T-helper 17 cell (primary cell): ENCODE measurements at regions not wholly inside any gene's neighbourhood (a gene's known extent, or its start where the extent isn't known, plus 50 kb on each side); places are given as distances from the start of the nearest gene placed in this dataset.

ENCODE experiments used
- ATAC-seq: fragments of 150-1000 bp; cut with Tn5 transposase; 2 replicates; pipeline ENCODE4 v1.10.0; 2021; ENCODE audit warnings: mild to moderate bottlenecking, moderate library complexity
- DNase-seq, 3 donors: peaks; one replicate each; pipeline versions ENCODE4 v3.0.0 to v3.0.0-alpha.2; 2020 to 2021
- H3K9me3 ChIP-seq: one replicate; pipeline ENCODE4 v1.7.0; 2013; ENCODE audit warnings: low read length, mild to moderate bottlenecking; ENCODE audit not compliant: control insufficient read depth, poor library complexity, severe bottlenecking
- H3K27ac Mint-ChIP-seq: one replicate; pipeline ENCODE4 v1.8.0; 2022; ENCODE audit warnings: mild to moderate bottlenecking, moderate library complexity, mixed read lengths
- H3K27me3 Mint-ChIP-seq: one replicate; pipeline ENCODE4 v1.8.0; 2022; ENCODE audit warnings: mixed read lengths
- H3K36me3 Mint-ChIP-seq: one replicate; pipeline ENCODE4 v1.8.0; 2022; ENCODE audit warnings: low read depth, mixed read lengths
- H3K4me1 Mint-ChIP-seq: one replicate; pipeline ENCODE4 v1.8.0; 2022; ENCODE audit warnings: mild to moderate bottlenecking, mixed read lengths
- H3K4me3 Mint-ChIP-seq: one replicate; pipeline ENCODE4 v1.8.0; 2022; ENCODE audit warnings: mild to moderate bottlenecking, moderate library complexity, mixed read lengths

DNA sequence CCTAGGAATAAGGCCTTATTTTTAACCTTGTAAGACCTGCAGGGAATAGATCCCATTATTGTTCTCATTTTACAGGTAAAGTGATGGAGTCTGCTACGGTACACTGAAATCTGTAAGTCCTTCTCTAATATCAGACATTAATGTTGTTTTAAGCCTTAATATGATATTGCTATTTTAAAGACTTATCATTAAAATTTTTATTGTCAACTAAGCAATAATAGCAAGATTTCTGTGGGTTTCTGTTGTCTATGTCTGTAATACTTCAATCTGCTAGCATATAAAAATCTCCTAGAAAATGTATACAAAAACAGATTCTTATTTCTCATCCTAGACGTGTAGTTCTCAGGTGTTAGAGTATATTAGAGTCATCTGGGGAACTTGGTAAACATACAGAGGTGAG, 317.5 kb upstream of the TENM4 start:
- H3K9me3 ChIP-seq = peaks cover 2% of the 10 kb centered on the region
- H3K27me3 Mint-ChIP-seq = no peaks in the 10 kb centered on the region
- no peaks in the 10 kb centered on the region for H3K4me1 Mint-ChIP-seq
- H3K27ac Mint-ChIP-seq = no peak overlapping the region
- ATAC-seq = no peak
- no peaks in the 10 kb centered on the region for H3K36me3 Mint-ChIP-seq
- H3K4me3 Mint-ChIP-seq = no peak overlapping the region
- DNase-seq = no peak

DNA sequence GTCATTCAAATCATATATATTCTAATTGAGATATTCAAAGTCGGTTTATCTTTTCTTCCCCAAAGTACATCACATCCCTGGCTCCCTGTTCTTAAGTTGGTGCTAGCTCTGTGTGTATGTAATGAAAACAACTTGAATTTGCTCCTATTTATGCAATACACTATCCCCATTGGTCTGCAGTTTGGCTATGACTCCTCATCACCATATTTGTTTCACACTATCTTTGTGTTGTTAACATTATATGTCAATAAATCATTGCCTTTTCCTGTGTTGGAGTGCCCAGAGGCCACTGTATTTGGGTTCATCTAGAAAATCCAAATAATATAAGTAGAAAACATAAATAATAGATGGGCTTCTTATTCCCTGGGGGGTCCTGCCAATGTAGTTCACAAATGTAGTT, 306.6 kb upstream of the TENM4 start:
- Mint-ChIP-seq H3K36me3 (no peaks in the 10 kb centered on the region), H3K4me3 (no peak overlapping the region), H3K27ac (no peak overlapping the region), H3K4me1 (no peaks in the 10 kb centered on the region), H3K27me3 (no peaks in the 10 kb centered on the region)
- ATAC-seq (no peak), DNase-seq (no peak)
- no peaks in the 10 kb centered on the region for H3K9me3 ChIP-seq

DNA sequence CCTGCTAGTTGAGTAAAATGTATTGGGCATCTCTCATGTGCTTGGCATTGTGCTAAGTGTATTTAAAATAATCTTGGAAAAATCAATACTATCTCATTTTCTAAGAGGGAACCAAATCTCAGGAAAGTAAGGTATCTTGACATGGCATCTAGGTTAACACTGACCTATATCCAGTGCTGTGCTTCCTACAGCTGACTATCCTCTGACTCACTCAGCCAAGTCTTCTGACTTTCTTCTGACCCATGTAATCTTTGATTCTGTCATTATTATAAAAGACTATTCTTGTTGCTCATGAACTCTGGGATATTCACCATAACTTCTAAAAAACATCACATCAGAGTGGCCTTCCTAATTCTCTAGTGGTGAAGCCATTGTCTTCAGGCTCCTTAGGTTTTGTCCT, 304.1 kb upstream of the TENM4 start:
- Mint-ChIP-seq H3K27me3 (no peaks in the 10 kb centered on the region), H3K27ac (no peak overlapping the region), H3K4me1 (no peaks in the 10 kb centered on the region), H3K4me3 (no peak overlapping the region), H3K36me3 (no peaks in the 10 kb centered on the region)
- no peaks in the 10 kb centered on the region for H3K9me3 ChIP-seq
- ATAC-seq = no peak
- no peak for DNase-seq

DNA sequence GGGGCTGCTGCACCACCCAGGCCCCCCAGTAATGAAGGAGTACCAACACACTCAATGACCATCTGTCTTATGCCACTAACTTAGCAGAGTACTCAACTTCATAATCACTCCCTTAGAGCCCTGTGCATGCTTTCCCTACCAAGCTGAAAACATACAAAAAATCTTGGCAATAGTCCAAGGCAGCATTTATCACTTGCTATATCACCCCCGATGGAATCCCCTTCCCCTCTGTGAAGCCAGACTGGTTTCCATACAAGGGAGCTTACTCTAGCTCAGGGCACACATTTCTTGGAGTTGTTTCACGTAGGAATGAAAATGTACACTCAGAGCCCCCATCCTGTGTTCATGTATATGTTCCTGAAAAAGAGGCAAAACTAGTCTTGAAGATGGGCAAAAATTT, 301.3 kb upstream of the TENM4 start:
- Mint-ChIP-seq H3K27me3 (no peaks in the 10 kb centered on the region), H3K36me3 (no peaks in the 10 kb centered on the region), H3K4me1 (no peaks in the 10 kb centered on the region), H3K4me3 (no peak overlapping the region), H3K27ac (no peak overlapping the region)
- DNase-seq = no peak
- no peaks in the 10 kb centered on the region for H3K9me3 ChIP-seq
- ATAC-seq = no peak

DNA sequence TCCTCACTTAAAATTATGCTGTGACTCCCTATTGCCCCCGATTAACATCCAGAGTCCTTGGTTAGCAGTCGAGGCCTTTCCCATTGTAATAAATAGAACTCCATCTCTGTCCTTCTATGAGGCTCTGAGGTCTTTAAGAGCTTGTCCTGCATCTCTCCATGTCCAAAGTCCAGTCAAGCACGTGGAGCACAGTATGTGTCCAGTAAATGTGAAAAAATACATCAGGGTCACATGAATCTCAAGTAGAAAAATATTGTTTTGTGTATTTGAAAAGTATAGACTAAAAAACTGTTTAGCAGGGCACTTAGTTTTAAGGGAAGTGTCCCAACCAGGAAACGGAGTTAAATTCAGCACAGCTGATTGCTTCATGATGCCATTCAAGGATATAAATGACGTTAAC, 298.8 kb upstream of the TENM4 start:
- ATAC-seq (no peak), DNase-seq (no peak)
- Mint-ChIP-seq H3K36me3 (no peaks in the 10 kb centered on the region), H3K4me1 (no peaks in the 10 kb centered on the region), H3K4me3 (no peak overlapping the region), H3K27me3 (no peaks in the 10 kb centered on the region), H3K27ac (no peak overlapping the region)
- H3K9me3 ChIP-seq = no peaks in the 10 kb centered on the region

DNA sequence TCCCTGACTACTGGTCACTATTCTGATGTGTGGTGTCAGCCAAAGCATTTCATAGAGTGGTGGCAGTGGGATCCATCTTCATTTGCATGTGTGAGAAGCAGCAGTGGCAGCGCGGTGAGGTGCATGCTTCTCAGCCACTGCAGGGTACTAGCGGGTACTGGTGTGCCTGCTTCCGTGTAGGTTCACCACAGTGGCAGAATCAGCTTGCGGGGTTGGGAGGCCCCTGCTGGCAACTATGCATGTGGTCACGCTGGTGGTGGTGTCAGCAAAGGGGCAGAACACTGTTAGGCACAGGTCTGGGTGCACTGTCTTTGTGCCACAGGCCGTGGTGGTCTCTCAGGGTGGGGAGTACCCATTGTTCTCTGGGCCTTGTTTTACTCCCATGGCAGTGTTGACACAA, 286.4 kb upstream of the TENM4 start:
- DNase-seq = no peak
- ATAC-seq = no peak
- Mint-ChIP-seq H3K4me3 (no peak overlapping the region), H3K27ac (no peak overlapping the region), H3K36me3 (no peaks in the 10 kb centered on the region), H3K27me3 (no peaks in the 10 kb centered on the region), H3K4me1 (no peaks in the 10 kb centered on the region)
- no peaks in the 10 kb centered on the region for H3K9me3 ChIP-seq

DNA sequence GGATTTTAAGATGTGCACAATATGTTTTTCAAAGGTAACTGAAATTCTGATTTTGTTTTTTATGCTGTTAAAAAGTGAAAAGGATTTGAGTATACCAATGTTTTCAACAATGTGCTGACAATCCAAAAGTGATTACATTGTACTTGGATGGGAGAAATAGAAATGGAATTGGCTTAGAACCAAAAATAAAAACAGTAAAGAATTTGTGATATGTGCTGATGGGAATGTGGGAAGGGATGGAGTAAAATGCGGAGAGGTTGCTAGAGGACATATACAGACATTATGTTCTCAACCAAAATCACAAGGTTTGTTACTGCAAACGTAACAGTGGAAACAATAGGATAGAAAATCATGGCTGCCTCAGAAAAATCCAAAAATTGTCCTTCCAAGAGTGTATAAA, 279.3 kb upstream of the TENM4 start:
- no peak for ATAC-seq
- H3K4me3 Mint-ChIP-seq = no peak overlapping the region
- no peaks in the 10 kb centered on the region for H3K4me1 Mint-ChIP-seq
- no peaks in the 10 kb centered on the region for H3K27me3 Mint-ChIP-seq
- H3K36me3 Mint-ChIP-seq = no peaks in the 10 kb centered on the region
- DNase-seq = no peak
- H3K27ac Mint-ChIP-seq = no peak overlapping the region
- H3K9me3 ChIP-seq = no peaks in the 10 kb centered on the region

DNA sequence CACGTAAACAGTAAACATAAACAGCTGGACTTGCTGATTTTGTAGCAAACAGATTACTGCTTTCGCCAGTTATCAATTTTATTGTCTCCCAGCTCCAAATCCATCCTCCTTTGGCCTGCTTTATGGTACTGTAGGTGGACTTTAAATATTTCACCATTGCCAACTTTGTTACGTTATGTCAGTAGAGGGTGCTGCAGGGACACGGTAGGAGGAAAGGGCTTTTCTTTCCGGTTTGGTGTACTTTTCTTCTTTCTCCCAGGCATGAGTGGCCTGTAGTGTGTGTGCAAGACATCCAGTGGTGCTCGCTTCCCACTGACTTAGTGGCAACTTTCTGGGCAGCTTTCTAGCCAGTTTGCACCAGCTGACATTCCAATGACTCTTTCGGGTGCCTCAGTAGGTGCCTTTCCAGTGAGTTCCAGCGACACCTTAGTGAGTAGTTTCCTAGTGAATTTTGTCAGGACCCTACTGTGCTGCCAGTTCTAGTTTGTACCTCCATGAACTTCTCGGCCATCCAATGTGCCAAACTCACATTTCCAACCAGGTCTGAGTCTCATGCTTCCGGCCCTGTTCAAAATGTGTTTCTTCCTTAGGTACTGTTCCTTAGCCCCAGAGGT, 267.6 kb upstream of the TENM4 start:
- DNase-seq (no peak), ATAC-seq (no peak)
- H3K27me3 Mint-ChIP-seq = no peaks in the 10 kb centered on the region
- no peak overlapping the region for H3K4me3 Mint-ChIP-seq
- no peaks in the 10 kb centered on the region for H3K36me3 Mint-ChIP-seq
- no peaks in the 10 kb centered on the region for H3K9me3 ChIP-seq
- no peaks in the 10 kb centered on the region for H3K4me1 Mint-ChIP-seq
- no peak overlapping the region for H3K27ac Mint-ChIP-seq

DNA sequence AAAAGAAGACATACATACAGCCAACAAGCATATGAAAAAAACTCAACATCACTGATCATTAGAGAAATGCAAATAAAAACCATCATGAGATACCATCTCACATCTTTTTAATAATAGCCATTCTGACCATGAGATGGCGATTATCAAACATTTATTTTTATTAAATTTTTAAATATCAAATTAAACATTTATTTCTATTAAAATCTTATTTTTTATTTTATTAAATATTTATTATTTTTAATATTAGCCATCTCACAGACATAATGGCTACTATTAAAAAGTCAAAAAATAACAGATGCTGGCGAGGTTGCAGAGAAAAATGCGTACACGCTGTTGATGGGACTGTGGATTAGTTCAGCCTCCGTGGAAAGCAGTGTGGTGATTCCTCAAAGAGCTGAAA, 264.8 kb upstream of the TENM4 start:
- ATAC-seq (no peak), DNase-seq (no peak)
- H3K27me3 Mint-ChIP-seq = no peaks in the 10 kb centered on the region
- H3K4me1 Mint-ChIP-seq = no peaks in the 10 kb centered on the region
- H3K27ac Mint-ChIP-seq = no peak overlapping the region
- H3K9me3 ChIP-seq = no peaks in the 10 kb centered on the region
- no peak overlapping the region for H3K4me3 Mint-ChIP-seq
- H3K36me3 Mint-ChIP-seq = no peaks in the 10 kb centered on the region

DNA sequence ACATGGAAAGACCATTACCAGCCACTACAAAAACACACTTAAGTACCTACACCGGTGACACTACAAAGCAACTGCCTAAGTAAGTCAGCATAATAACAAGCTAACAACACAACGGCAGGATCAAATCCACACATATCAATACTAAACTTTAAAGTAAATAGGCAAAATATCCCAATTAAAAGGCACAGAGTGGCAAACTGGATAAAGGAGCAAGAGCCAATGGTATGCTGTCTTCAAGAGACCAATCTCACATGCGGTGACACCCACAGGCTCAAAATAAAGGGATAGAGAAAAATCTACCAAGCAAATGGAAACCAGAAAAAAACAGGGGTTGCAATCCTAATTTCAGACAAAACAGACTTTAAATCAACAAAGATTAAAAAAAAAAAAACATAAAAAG, 261.5 kb upstream of the TENM4 start:
- H3K4me1 Mint-ChIP-seq = no peaks in the 10 kb centered on the region
- H3K4me3 Mint-ChIP-seq = no peak overlapping the region
- no peaks in the 10 kb centered on the region for H3K9me3 ChIP-seq
- ATAC-seq (no peak), DNase-seq (no peak)
- no peaks in the 10 kb centered on the region for H3K36me3 Mint-ChIP-seq
- no peaks in the 10 kb centered on the region for H3K27me3 Mint-ChIP-seq
- no peak overlapping the region for H3K27ac Mint-ChIP-seq

DNA sequence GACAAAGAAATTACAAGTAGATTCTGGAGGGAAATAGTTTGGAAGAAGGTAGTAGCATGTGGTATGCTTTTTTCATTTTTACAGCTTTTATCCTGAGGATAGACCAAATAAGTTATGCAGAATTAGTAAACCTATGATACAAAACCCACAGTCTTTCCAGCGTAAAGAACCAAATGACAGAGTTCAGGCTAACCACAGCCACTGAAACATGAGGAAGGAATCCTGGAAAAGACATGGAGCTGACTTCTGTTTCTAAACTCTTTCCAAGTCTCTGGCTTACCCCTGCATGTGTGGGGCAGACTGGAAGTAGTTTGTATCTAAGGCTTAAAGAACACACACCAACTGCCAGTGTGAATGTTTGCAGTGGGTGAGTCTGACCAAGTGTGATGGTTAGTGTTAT, 258.4 kb upstream of the TENM4 start:
- DNase-seq (no peak), ATAC-seq (no peak)
- H3K27me3 Mint-ChIP-seq = no peaks in the 10 kb centered on the region
- H3K9me3 ChIP-seq = no peaks in the 10 kb centered on the region
- H3K4me1 Mint-ChIP-seq = no peaks in the 10 kb centered on the region
- no peak overlapping the region for H3K4me3 Mint-ChIP-seq
- H3K27ac Mint-ChIP-seq = no peak overlapping the region
- H3K36me3 Mint-ChIP-seq = no peaks in the 10 kb centered on the region

DNA sequence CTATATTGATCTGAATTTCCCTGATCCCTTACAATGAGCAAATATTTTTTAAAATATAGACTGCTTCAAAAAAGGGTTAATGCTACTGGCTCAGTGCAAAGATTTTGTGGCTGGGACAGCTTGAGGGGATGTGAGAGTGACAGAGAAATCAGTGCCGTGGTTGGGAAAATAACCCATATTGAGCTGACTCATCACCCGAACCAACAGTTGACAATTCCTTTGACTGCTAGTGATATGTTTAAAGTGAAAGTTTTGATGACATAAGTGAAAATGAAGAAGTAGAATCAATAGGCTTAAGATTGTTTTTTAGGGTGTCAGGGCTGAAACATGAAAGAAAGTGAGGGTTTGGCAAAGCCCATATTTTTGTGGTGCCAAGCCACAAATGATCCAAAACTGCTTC, 257.1 kb upstream of the TENM4 start:
- ATAC-seq (no peak), DNase-seq (no peak)
- Mint-ChIP-seq H3K4me3 (no peak overlapping the region), H3K36me3 (no peaks in the 10 kb centered on the region), H3K27ac (no peak overlapping the region), H3K27me3 (no peaks in the 10 kb centered on the region), H3K4me1 (no peaks in the 10 kb centered on the region)
- no peaks in the 10 kb centered on the region for H3K9me3 ChIP-seq

DNA sequence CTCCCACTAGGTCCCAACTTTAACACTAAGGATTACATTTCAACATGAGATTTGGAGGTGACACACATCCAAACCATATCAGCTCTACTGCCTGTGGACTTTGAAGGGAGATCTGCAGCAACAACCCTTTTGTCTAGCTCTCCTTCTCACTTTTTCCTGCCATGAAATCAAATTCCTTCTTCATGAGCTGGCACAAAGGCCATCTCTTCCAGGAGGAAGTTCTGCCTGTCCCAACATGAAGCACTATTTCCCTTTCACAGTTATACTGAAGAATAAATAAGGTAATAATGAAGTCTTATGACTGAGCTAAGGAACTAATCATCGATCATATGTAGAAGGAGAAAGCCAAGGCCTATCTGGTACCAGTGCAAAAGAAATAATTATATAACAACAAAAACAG, 253.5 kb upstream of the TENM4 start:
- H3K4me1 Mint-ChIP-seq = no peaks in the 10 kb centered on the region
- ATAC-seq (no peak), DNase-seq (no peak)
- no peaks in the 10 kb centered on the region for H3K27me3 Mint-ChIP-seq
- H3K36me3 Mint-ChIP-seq = no peaks in the 10 kb centered on the region
- H3K27ac Mint-ChIP-seq = no peak overlapping the region
- no peaks in the 10 kb centered on the region for H3K9me3 ChIP-seq
- H3K4me3 Mint-ChIP-seq = no peak overlapping the region

DNA sequence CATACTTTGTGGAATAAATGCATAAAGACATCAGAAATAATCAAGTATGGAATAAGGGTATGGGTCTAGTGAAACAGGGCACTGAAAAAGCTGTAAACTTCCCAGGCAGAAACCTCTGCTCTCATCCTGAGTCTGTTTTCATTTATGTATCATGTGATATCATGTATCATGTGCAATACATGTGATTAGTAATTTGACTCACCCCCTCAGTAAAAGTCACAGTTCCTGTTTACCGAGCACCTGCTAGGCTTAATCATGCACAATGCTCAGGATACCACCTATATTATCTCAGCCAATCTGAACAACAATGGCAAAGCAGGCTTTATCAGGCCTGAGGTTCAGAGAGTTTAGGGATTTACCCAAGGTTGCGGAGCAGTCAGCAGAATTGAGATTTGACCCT, 250.6 kb upstream of the TENM4 start:
- DNase-seq (no peak), ATAC-seq (no peak)
- Mint-ChIP-seq H3K4me1 (no peaks in the 10 kb centered on the region), H3K27ac (no peak overlapping the region), H3K4me3 (no peak overlapping the region), H3K27me3 (no peaks in the 10 kb centered on the region), H3K36me3 (no peaks in the 10 kb centered on the region)
- H3K9me3 ChIP-seq = no peaks in the 10 kb centered on the region
